D721Med (cell line): ENCODE measurements at regions not wholly inside any gene's neighbourhood (a gene's known extent, or its start where the extent isn't known, plus 50 kb on each side); places are given as distances from the start of the nearest gene placed in this dataset.
A peak's percentile ranks its signal among the peaks of the same experiment; 100 is the strongest.

ENCODE experiments used
- DNase-seq: peaks from one replicate; pipeline ENCODE4 v3.0.0; 2011; ENCODE audit warnings: low spot score; ENCODE audit not compliant: insufficient read length
- FAIRE-seq: peaks from 2 replicates; lab custom pipeline; 2011; peaks lifted over from hg19 to GRCh38; lab: Jason Lieb, UNC
- CTCF ChIP-seq: IDR thresholded peaks from 2 replicates; pipeline ENCODE4 v1.5.1; 2012; ENCODE audit warnings: mild to moderate bottlenecking, control low read depth; ENCODE audit not compliant: insufficient read depth; ENCODE audit errors: missing control alignments

- no peak for TF ChIP-seq CTCF
- FAIRE-seq (no peak), DNase-seq (no peak)
Observed at GRCh38 chr10:45198486-45199204, 116.8 kb downstream of the OR13A1 start.

DNA sequence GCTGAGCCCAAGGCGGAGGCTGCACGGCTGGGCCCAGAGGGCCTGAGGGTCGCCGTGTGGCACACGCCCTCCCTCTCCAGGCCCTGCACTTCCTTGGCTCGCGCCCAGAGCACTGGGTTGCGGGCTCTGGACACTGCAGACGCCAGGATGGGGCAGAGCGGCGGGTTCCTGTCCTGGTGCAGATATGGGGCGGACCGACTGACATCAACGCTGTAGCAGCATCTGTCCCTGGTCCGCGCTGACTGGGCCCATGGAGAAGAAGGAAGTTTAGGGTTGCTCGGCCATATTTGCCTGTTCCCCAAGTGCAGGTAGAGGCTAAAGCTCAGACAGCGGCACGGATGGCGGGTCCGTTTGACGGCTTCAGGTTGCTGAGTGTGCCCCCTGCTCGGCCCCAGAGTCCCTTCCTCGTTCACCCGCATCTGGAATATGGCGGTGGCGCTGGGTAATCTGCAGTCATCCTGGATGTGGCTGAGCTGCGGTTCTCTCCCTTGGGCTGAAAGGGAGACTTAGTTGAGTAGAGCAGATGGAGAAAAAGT, 116.1 kb downstream of the OR13A1 start:
- TF ChIP-seq CTCF, result no peak
- DNase-seq (peak; percentile 32), FAIRE-seq (no peak)

DNA sequence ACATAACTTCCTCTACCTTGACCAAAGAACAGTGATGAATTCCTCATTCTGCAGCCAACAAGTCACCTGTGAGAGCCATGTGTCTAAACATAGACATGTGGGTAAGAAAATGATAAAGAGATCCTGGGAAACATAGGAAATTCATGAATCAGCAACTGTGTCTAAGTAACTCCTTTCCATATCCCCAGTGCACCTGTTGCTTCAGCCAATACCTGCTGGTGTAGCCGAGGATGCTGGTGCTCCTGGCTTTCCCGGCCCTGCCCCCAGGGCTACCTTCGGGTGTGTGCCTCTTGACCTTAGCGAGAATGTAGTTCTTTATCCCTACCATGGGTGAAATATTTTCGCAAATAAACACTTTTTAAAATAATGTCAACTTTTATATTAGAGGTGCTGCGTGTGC, 114.1 kb downstream of the OR13A1 start:
- DNase-seq, result no peak
- TF ChIP-seq CTCF, result no peak
- FAIRE-seq, result no peak

DNA sequence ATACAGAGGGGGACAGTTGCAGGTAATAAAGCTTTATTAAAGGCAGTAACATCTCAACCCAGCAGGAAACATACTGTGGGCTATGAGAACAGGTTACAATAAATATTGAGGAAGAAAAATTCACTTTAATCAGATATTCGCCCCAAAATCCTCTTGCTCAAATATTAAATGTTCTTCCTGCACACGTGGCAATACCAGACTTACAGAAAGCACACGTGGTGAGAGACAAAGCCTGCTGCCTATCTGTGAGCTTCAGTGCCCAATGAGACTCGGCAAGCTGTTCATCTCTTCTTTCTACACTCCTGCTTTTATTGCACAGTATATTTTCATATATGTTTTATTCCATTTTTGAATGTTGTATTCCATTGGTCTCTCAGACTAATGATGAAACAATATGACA, 113.2 kb downstream of the OR13A1 start:
- FAIRE-seq, result no peak

DNA sequence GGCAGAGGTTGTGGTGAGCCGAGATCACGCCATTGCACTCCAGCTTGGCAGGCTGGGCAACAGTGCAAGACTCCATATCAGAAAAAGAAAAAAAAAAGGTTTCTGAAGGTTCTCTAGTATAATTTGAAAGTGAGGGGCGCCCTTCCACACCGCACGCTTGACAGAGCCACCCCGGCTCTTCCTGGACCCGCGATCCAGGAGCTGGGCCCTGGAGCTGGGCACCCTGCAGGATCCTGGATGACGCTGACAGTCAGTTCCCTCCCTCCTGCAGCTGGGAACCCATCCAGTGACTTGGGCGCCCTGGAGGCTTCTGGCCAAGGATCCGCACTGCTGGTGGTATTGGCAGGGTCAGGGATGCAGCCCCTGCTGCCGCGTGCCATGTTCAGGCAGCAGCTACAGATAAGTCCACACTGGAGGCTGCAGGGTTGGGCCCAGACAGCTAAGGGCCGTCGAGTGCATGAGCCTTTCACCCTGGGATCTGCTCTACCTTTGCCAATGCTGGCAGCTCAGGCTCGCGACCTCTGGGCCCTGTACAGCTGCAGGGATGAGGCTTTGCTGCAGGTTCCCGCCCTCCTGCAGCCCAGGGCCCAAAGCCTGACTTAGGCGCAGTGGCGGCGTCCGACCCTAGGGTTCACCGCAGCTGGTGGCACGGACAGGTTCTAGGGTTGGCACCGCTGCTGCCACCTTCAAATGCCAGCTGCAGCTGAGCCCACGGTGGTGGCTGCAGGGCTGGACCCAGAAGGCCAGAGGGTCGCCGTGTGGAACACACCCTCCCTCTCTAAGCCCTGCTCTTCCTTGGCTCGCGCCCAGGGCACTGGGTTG, 110.2 kb downstream of the OR13A1 start:
- DNase-seq (no peak), FAIRE-seq (no peak)
- TF ChIP-seq CTCF, result no peak

More for the DNA sequence above, 113.2 kb downstream of the OR13A1 start:
- no peak for DNase-seq
- no peak for TF ChIP-seq CTCF

DNA sequence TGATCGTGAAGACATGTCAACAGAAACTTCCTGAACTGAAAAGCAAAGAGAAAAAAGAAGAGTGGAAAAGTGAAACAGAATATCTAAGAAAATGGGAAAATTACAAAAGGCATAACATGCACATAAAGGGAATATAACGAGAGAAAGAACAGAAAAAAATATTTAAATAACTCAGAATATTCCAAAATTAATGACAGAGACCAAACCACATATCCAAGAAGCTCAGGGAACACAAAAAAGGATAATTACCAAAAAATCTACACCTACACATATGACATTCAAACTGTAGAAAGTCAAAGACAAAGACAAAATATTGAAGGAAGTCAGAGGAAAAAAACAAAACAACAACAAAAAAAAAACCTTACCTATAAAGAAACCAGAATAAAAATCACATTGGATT, 105.5 kb downstream of the OR13A1 start:
- TF ChIP-seq CTCF, result no peak
- no peak for DNase-seq
- FAIRE-seq, result no peak
